A673 (cell line): ENCODE measurements at regions not wholly inside any gene's neighbourhood (a gene's known extent, or its start where the extent isn't known, plus 50 kb on each side); places are given as distances from the start of the nearest gene placed in this dataset.

Experiments
- EZH2 ChIP-seq: fragments of 200-600 bp; sonication (generic); IDR thresholded peaks from 2 replicates; pipeline ENCODE4 v1.6.1; 2017; ENCODE audit warnings: borderline replicate concordance, low read depth, mild to moderate bottlenecking, mixed read lengths, antibody characterized with exemption, low read length; ENCODE audit not compliant: poor library complexity, severe bottlenecking
- TF ChIP-seq, protein P1 (sequence below): fragments of 300-800, 200-600 bp; sonication (generic); conservative IDR thresholded peaks from 2 replicates; pipeline ENCODE4 v1.5.1; 2017; ENCODE audit warnings: low read depth, mild to moderate bottlenecking, antibody characterized with exemption, low read length, moderate library complexity, mixed read lengths

DNA sequence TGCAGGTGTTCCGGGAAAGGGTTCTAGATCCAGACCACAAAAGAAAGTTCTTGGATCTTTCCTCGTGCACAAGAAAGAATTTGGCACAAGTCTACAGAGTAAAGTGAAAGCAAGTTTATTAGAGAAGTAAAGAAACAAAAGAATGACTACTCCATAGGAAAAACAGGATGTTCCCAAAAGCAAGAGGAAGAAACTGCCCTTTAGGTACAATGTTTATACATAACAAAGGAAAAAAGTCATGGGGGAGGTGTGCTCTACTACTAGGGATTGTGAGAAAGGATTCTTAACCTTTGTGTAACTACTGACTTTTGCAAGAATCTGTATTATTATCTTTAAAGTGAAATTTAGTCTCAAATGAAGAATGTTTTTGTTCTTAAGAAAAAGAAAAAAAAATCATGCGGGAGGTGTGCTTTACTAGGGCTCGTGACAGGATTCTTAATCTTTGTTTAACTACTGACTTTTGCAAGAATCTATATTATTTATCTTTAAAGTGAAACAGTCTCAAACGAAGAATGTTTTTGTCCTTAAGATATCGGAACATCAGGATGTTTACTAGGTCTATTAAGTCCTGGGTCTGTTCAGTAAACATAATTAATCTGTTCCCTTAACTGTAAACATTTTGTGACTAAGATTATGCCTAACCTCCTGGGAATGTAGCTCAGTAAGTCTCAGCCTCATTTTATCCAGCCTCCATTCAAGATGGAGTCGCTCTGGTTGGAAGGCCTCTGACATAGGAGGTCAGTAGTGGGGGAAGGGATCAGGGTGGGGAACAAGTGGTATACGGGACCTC lies 110.4 kb upstream of the BEND4 start:
- TF ChIP-seq, protein P1, sequence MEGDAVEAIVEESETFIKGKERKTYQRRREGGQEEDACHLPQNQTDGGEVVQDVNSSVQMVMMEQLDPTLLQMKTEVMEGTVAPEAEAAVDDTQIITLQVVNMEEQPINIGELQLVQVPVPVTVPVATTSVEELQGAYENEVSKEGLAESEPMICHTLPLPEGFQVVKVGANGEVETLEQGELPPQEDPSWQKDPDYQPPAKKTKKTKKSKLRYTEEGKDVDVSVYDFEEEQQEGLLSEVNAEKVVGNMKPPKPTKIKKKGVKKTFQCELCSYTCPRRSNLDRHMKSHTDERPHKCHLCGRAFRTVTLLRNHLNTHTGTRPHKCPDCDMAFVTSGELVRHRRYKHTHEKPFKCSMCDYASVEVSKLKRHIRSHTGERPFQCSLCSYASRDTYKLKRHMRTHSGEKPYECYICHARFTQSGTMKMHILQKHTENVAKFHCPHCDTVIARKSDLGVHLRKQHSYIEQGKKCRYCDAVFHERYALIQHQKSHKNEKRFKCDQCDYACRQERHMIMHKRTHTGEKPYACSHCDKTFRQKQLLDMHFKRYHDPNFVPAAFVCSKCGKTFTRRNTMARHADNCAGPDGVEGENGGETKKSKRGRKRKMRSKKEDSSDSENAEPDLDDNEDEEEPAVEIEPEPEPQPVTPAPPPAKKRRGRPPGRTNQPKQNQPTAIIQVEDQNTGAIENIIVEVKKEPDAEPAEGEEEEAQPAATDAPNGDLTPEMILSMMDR, result no peak
- TF ChIP-seq EZH2, result no peak
